Non-pigmented ciliary epithelial cell (primary cell): ENCODE measurements at regions not wholly inside any gene's neighbourhood (a gene's known extent, or its start where the extent isn't known, plus 50 kb on each side); places are given as distances from the start of the nearest gene placed in this dataset.
A peak's percentile ranks its signal among the peaks of the same experiment; 100 is the strongest.

ENCODE experiments used
- DNase-seq: peaks from one replicate; pipeline ENCODE4 v3.0.0-alpha.2; 2010; ENCODE audit warnings: low read depth

DNA sequence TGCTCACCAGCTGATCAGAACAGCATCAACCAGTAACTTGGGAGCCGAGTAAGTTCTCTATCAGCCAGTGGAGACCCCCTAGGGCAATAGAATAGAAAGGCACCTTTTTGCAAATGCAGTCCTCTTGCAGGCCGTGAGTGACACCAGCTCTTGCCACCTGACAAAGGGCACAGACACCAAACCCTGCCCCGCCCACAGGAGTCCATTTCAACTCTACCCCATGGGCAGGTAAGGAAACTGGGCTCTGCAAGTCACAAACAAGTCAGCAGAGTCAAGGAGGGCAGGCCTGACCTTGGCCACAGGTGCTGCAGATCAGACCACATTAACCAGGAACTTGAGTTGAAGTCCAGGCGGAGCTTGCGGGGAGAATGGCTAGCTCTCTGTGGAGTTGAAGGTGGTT, 77.4 kb upstream of the SPATA13 start:
- DNase-seq = no peak

DNA sequence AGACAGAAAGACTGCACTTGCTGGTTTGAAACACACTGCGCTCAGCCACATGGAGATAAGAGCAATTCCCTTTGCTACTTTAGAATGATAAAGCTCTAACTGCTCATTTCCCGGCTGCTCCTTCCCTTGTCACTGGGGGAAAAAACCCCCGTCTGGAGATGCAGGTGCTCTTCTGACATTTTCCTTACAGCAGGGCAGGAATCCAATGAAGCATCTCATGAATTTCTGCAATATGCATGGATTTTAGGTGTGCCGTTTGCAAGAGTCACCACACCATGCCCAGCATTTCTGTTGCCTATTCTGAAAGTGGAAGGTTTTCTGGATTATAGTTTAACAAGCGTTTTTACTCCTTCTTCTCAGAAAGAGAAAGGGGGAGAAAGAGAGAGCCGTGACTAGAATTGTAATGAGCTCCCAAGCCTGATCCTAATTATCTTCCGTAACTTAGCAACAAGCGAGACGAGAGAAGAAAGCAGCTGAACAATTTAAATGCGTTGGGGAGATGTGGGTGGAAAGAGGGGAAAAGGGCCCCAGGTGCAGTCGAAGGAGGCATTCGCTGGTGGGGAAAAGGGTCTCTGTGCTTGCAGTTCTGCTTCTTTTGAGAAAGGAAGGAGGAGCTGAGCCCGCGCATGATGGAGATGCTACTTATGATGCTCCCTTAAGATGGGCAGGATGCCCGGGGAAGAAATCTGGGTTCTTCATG, 76.6 kb upstream of the SPATA13 start:
- DNase-seq = no peak

DNA sequence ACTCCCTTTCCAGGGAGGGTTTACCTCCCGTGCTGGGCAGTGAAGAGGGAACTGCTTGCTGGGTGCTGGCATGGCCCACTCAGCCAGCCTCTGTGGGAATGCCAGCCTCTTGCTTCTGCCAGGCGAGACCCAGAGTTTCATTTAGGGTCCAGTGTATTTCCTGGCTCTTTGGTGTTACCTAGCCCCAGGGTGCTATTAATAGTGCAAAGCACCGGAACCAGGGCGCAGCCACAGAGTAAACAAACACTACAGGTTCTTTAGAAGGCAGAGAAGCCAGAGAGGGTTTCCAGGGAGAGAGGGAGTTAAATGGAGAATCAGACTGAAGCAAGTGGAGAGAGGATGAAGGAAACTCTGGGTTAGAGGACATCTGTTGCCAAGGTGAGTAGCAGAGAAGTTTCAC, 74.9 kb upstream of the SPATA13 start:
- DNase-seq = no peak

DNA sequence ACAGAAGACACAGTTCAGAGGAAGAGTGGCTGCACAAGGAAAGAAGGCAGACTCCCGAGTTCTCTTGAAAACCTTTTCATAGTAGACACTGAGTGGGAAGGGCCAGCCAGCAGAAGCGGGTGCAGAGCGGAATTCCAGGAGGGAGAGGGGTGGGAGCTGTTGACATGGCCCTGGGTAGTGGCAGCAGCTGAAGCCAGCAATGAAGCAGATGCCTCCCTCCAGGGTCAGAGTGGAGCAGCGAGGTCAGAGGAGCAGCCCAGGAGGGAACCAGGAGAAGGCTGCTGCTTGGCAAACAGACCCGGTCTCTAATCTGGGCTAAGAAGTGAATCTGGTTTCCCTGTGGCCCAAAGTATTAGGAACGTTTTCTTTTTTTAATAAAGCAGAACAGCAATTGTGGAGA, 73.9 kb upstream of the SPATA13 start:
- DNase-seq = no peak

DNA sequence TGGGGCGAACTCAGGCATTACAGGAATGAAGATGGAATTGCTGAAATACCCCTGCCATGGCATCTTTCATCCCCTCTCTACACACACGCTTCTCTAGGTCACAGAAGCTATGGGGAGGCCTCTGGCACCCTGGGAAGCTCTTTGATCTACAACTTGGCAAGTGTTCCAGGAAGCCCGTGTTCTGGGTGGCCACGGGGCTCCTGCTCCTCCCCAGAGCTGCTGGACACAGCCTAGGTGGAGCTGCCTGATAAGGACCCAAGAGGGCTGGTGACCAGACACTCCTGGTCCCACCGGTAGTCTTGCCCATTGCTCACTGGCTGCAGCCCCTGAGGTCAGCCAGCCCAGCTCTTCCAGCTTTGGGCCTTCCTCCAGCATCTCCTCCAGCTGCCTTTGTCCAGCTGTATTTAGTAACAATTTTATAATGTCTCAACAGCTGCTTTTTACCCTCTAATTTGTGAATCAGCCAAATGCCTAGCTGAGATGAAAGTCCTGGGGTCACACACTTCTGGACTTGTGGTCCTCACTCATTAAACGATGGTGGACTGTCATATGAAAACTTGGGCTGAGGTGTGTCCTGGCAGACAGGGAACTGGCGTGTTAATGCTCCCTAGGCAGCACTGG, 72.8 kb upstream of the SPATA13 start:
- no peak for DNase-seq

DNA sequence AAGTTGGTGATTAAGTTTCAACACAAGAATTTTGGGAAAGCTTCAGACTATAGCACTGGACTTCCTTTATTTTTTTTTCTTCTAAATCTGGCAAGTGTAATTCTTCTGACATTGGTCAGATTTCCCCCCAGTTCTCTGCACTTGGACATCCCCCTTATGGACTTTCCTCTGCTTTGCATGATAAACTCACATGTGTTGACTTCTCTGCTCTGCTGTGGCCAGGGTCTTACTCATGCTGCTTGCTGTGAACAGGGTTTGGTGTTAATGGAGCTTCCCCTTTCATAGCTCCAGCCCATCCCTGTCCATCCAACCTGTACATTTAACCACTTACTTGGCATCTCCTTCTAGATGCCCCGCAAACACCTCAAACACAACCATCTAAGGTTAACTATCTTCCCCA, 70.5 kb upstream of the SPATA13 start:
- DNase-seq = no peak

DNA sequence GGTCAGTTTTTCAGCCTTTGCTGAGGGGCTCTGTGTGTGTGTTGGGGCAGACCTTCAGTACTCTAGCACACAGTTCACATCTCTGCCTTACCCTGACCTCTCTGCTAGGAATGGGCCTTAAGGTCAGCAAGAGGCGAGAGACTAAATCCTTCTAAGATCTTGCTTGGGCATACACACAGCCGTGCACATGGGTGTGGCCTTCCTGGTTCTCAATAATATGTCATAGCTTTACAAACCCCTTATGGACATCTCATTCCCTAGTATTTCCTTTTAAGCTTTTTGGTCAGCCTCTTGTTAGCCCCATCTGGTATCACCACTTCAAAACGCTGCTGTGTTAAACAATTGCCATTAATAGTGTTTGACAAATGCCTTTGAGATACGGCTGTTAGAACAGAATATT, 69.4 kb upstream of the SPATA13 start:
- DNase-seq = no peak

DNA sequence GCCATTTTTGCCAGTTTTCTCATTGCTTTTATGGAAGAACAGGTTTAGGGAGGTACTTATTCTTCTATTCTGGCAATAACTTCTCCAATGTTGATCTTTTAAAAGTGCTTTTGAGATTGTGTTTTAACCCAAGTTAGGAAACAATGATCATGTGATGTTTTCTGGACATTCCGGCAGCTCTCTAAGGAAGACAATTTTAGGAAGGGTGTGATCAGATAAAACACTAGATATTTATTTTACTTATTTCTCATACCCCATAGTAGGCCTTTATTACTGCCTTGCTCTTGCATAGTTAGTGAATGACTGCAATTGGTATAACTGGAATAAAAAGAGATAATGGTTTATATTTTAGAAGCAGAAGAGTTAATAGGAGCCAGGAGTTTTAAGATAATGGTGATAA, 68.4 kb upstream of the SPATA13 start:
- no peak for DNase-seq

DNA sequence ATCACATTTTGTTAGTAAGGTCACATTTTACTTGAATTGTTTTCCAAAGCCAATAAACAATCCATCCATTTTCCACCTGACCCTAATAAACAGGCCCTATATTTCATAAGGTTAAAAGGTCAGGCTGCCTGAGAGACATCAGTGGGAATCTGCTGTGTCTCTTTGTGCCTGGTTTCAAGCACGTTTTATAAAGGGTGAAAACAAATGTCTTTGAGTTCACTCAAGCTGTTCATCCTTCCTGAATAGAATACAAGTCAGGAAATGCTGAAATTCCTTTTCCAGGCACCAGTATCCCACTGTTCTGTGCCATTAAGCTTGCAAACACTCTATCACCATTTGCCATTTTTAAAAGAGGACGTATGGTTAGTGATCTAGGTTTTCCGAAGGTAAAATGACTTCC, 67.5 kb upstream of the SPATA13 start:
- DNase-seq = no peak

DNA sequence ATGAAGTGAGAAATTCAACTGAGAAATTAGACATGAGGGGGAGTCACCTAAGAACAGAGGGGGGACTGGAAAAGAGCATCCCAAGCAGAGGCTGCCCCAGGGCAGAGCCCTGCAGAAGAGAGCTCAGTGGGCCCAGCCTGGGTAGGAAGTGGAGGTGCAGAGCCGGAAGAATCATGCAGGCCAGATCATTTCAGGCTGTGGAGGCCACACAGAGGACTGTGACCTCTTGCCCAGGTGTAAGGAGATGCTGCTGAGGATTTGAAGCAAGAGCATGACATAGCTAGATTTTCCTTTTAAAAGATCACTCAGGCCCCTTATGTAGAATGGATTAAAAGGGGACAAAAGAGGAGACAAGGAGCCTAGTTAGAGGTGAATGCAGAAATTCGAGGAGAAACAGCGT, 63.9 kb upstream of the SPATA13 start:
- DNase-seq = no peak

DNA sequence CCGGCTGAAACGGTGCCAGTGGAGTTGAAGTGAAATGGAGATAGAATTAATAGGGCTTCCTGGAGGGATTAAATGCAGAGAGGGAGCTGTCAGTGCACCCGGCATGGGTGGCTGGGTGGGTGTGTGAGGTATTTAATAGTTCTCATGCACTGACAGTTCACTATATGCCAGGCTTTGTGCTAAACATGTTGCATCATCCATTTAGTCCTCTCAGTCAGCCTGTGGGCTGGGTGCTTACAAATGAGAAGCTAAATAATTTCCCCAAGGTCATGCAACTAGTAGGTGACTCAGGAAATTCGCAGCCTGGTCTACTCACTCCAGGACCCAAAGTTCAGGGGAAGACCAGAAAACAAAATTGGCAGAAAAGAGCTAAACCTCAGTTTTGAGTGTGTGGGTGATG, 63.5 kb upstream of the SPATA13 start:
- peak; percentile 49 for DNase-seq

DNA sequence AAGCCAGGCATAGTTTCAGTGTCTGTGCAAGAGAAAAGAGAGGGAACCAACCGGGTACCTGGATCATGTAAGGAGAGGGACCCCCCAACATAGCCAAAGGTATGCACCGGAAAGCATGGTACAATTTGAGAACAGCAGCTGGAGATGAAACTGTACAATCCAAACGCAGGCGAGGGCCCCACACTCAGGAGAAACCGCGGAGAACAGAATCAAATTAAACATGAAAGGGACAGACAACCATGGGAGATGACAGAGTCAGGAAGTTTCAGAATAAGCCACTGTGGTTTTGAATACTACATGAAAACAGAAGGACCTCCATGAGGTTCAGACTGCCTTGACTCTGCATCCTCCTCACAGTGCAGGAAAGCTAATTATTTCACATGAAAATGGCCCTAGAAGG, 62.9 kb upstream of the SPATA13 start:
- no peak for DNase-seq

DNA sequence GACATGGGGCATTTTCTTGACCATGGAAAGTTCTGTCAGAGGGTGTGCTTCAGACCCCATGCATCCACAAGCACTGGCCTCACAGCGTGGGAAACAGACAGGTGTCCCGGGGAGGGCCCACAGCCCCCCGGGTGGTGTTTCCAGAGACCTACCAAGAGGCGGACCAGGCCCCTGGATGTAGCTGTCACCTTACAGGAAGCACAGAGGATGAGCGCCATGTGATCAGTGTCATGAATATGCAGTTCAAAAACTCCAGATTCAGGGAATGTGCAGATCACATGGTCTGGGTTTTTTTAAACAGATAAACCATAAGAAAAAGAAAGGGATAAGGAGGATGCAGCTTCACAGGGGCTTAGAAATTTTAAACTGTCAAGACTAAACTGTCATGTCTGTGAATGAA, 61.0 kb upstream of the SPATA13 start:
- DNase-seq = no peak

DNA sequence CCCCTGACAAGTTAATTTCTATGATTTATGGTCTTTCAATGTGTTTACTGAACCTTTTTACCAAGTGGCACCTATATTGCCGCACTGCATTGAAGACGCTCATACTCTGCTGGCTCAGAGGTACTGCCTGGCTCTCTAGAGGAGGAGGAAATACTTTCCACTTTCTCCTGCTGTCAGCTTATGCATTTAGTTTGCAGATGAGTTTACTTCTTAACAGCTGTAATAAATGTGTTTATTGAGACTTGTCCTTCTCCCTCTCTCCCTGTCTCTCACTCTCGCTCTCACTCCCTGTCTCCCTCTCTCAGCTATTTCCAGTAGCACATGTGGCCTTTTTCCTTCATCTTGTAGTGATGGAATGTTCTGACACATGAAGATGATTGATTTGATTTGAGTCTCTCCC, 60.3 kb upstream of the SPATA13 start:
- no peak for DNase-seq

DNA sequence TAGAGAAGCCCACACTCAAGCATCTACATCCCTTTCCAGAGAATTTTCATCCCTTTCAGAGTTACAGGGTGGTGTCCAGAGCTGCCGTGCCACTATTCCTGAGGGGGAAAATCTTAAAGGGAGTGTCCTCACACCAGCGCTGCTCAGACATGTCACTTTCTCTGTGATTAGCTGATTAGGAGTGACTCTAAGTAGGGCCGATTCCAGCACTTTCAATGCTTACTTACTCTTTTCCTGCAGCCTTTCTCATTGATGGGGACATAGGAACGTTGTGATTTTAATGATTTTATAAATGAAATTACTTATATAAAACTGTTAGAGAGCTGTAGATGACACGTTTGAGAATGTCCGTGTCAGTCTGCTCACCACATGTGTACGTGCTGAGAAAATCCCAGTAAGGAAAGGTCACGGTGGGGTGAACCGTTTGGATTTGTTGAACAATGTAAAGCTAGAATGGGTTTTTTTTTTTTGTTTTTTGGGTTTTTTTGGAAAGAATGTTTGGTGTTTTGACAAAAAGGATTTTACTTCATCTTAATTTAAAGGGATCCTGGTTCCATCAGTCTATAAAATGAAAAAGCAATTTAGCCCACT, 56.6 kb upstream of the SPATA13 start:
- DNase-seq = no peak

DNA sequence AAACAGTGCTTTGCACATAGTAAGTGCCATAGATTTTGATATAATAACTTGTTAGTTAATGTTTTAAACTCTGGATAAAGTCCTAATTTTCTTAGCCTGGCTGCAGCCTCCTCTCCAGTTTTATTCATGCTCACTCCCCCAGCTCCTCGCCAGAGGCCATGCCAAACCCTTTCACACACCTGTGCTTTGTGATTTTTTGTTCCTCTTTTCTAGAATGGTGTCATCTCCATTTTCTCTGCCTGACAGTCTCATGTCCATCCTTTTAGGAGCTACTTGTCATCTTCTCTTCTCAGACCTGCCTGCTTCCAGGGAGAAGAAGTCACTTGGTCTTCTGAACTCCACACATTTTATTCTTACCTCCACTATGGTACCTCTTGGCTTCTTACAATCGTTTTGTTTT, 55.8 kb upstream of the SPATA13 start:
- no peak for DNase-seq

DNA sequence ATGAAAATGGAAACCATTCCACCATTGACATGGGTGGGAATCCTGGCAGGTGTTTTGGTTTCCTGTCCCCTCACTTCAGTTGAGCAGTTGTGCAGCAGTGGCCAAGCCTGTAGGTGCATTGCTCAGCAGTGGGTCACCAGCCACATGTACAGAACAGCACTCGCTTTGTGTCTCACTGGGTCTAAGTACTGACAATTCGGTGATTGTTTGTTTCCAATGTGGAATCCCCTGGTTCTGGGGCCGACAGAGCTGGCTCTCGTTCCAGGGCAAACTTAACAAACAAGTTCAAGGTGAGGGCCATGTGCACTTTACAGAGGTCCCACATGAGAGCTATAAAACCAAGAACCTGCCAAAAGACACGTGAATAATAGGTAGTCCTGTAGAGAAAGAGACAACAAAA, 54.1 kb upstream of the SPATA13 start:
- no peak for DNase-seq

DNA sequence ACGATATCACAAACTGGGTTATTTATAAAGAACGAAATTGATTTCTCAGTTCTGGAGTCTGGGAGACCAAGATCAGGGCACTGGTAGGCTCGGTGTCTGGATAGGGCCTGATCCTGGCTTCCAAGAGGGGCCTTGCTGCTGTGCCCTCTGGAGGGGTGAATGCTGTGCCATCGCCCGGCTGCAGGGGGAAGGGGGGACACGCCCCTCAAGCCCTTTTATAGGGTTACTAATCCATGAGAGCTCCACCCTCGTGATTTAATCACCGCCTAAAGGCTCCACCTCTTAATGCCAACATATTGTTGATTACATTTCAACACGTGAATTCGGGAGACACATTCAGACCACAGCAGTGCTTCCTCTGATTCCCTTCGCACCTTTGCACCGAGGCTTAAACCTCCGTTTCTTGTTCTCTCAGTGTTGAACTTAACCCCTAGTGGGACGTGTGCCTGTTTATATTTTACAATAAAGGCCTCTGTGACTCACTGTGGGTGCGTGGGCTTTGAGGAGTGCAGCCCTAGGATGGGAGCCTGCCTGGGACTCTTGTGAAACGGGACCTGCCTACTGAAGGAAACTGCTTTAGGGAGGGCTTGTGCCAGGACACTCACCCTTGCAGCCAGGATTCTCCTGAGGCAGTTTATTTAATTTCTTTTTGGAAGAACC, 52.4 kb upstream of the SPATA13 start:
- DNase-seq = no peak

DNA sequence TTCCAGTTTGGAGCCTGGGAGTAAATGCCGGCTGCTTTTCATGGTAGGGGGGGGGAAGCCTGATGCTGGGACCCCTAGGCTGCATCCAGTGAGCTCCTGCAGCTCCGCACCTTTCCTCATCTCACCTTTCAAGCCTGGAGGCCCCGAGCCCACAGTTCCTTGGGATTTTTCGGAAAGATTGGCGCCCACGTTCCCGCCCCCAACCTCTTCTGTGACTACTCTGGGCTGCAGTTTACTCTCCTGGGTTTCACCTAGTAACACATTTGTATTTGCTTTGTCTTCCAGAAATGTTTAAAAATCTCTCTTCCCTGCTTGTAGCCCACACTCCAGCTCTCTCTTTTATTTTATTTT, 51.9 kb upstream of the SPATA13 start:
- DNase-seq = no peak

DNA sequence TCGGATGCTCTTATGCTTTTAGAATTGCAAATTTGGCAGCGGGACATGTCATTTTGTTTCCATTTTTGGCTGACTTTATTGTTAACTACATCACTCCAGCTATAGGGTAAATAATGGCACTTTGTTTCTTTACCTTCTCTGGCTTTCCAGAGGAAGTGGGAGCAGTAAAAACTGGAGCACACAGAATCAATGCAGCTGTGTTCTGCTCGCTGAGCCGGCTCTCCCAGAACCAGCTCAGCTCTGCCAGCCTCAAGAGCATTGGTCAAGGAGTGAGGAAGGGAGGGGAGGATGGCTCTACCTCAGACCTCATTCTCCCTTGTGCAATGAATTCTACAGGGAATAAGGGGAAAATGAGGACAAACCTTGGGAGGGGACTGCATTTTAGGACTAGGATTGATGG, 50.5 kb upstream of the SPATA13 start:
- DNase-seq = no peak
